Fibroblast of pulmonary artery (primary cell): ENCODE measurements at regions not wholly inside any gene's neighbourhood (a gene's known extent, or its start where the extent isn't known, plus 50 kb on each side); places are given as distances from the start of the nearest gene placed in this dataset.
A peak's percentile ranks its signal among the peaks of the same experiment; 100 is the strongest.
"Not testable (repeated sequence)": the region's sequence is repeated elsewhere in the genome, so short reads cannot be mapped to it uniquely, and the experiment has no call there.

ENCODE experiments used
- DNase-seq: peaks from one replicate; pipeline ENCODE4 v3.0.0-alpha.2; 2010; ENCODE audit warnings: low read depth
- H3K4me3 ChIP-seq: replicated peaks from 2 replicates; pipeline ENCODE4 v1.5.1; 2011; ENCODE audit warnings: low read depth, mild to moderate bottlenecking, control low read depth, low read length, moderate library complexity
- CTCF ChIP-seq: IDR thresholded peaks from 2 replicates; pipeline ENCODE4 v1.5.1; 2011; ENCODE audit warnings: mild to moderate bottlenecking, control low read depth, low read length, inconsistent platforms; ENCODE audit errors: missing control alignments

GRCh38 chr2:215828528-215829184 lies 184.7 kb downstream of the MREG start:
- H3K4me3 ChIP-seq: no peak overlapping the region
- DNase-seq: peak; percentile 86
- peak; percentile 72 for TF ChIP-seq CTCF

DNA sequence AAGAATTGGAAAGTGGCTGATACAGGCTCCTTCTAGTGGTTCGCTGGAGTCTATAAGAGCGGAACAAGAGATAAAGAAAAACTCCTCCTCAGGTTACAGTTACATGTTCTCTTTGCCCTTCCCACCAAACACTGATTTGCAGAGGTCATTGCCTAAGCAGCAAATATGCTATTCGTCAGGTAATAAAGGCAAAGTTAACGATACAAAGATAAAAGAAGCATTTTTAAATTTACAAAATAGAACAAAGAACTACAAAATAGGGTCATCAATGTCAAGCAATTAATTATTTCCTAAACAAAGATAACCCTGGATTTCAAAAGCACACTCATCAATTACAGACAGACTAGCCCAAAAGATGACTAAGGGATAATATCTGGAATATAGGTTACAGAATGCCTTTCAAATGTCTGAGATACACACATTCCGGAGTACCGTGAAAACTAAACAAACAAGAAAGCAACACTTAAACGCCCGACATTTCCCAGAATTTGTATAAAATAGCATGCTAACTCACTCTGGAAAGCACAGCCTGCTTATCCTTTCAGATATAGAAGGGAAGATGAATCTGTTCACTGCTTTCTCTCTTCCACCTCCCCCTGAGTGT lies 186.4 kb downstream of the MREG start:
- peak; percentile 53 for DNase-seq
- TF ChIP-seq CTCF: peak; percentile 34
- H3K4me3 ChIP-seq: peak overlapping the region; percentile 7

DNA sequence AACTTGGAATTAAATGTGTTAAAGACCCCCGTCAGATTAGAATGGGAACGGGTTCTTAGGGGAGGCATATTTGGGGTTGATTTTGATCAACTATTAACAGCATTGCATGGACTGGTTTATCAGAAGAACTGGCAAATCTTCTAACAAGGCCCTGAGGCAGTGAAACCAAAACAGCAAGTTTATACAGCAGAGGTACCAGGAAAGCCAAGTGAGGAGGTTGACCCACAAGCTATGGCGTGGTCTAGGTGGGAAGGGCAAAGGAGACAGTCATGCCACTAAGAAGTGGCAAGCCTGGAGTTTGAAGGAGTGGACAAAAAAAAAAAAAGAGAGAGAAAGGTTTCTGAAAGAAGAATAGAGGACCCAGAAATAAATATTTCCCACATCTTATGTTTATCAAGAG lies 187.0 kb downstream of the MREG start:
- no peak for DNase-seq
- no peak for TF ChIP-seq CTCF
- peak overlapping the region; percentile 7 for H3K4me3 ChIP-seq

DNA sequence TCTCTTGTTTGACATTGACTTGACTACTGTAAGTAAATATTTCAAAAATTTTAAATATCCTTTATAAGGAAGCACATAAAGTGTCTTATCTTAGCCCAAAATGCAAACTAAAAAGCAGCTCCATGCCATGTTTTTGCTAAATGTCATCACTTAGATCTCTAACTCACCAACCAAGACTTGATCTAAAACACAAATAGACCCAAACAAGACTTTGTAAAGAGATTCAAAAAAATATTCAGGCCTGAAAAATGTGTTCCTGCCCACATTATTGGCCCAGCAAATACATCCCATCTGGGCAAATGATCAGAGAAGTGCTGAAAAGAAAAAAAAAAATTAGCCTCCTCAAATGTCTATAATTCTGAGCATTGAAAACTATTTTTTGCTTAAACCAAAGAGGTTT lies 187.6 kb downstream of the MREG start:
- TF ChIP-seq CTCF: no peak
- DNase-seq: no peak

GRCh38 chr2:215821298-215821697 lies 192.1 kb downstream of the MREG start:
- not testable (repeated sequence) for DNase-seq, H3K4me3 ChIP-seq

More for the DNA sequence above, 187.6 kb downstream of the MREG start:
- no peak overlapping the region for H3K4me3 ChIP-seq

DNA sequence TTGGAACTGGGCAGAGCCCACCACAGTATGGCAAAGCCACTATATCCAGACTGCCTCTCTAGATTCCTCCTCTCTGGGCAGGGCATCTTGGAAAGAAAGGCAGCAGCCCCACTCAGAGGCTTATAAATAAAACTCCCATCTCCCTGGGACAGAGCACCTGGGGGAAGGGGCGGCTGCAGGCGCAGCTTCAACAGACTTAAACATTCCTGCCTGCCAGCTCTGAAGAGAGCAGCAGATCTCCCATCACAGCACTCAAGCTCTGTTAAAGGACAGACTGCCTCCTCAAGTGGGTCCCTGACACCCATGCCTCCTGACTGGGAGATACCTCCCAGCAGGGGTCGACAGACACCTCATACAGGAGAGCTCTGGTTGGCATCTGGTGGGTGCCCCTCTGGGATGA lies 193.6 kb downstream of the MREG start:
- DNase-seq, H3K4me3 ChIP-seq: not testable (repeated sequence)

DNA sequence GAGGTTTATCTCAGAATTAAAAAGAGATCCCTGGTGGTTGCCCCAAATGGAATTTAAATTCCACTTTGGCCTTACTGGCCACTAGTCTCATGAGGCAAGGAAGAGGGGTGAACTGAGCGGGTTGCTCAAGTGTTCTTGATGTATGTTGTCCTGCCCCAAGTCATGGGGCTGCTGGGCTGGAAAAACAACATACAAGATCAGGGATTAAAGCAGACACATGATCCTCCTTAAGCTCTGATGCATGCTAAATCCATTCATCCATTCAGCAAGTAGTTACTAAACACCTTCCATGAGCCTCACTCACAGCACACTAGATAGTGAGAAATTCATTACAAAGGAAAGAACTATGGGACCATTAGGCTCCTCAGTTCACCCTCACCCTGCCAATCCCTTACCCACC lies 196.3 kb downstream of the MREG start:
- TF ChIP-seq CTCF: no peak
- DNase-seq: no peak
- H3K4me3 ChIP-seq: no peak overlapping the region

- no peak for DNase-seq
- TF ChIP-seq CTCF: no peak
- no peak overlapping the region for H3K4me3 ChIP-seq
Observed at GRCh38 chr2:215816424-215816823, 196.9 kb downstream of the MREG start.
